ENCODE measurements at regions not wholly inside any gene's neighbourhood (a gene's known extent, or its start where the extent isn't known, plus 50 kb on each side); places are given as distances from the start of the nearest gene placed in this dataset.

DNA sequence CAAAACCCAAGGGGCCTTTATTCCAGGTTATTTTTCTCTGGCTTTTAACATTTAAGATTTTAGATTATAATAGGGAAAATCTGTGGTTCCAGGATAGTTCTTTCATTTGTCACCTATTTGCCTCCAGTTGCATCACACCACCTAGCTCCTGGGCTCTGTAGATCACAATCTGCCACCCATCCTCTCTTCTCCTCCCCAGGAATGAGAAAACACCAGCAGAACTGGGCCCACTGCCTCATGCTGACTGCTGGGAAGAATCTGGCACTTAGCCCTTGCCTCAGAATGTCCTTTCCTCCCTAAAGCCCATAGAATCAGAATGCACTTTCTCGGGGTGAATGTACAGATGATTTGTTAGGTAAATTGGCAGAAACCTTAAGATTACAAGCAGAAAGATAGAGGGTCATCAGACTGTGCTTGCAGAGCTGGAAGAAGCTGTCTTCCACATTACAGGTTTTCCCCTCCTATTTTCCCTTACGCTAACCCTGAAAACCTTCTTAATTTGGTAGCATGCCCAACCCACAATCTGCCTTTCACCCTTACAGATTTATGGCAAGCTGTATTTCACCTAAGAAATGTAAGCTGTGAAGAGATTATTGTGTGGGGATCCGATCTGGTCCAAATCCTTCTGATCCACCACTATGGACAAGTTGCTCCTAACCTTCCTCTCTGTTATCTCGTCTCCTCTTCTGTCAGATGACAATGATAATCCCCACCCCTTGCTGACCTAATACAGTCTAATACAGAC is 72.6 kb downstream of the LRRC30 start (continued):
- TF ChIP-seq, protein P1, sequence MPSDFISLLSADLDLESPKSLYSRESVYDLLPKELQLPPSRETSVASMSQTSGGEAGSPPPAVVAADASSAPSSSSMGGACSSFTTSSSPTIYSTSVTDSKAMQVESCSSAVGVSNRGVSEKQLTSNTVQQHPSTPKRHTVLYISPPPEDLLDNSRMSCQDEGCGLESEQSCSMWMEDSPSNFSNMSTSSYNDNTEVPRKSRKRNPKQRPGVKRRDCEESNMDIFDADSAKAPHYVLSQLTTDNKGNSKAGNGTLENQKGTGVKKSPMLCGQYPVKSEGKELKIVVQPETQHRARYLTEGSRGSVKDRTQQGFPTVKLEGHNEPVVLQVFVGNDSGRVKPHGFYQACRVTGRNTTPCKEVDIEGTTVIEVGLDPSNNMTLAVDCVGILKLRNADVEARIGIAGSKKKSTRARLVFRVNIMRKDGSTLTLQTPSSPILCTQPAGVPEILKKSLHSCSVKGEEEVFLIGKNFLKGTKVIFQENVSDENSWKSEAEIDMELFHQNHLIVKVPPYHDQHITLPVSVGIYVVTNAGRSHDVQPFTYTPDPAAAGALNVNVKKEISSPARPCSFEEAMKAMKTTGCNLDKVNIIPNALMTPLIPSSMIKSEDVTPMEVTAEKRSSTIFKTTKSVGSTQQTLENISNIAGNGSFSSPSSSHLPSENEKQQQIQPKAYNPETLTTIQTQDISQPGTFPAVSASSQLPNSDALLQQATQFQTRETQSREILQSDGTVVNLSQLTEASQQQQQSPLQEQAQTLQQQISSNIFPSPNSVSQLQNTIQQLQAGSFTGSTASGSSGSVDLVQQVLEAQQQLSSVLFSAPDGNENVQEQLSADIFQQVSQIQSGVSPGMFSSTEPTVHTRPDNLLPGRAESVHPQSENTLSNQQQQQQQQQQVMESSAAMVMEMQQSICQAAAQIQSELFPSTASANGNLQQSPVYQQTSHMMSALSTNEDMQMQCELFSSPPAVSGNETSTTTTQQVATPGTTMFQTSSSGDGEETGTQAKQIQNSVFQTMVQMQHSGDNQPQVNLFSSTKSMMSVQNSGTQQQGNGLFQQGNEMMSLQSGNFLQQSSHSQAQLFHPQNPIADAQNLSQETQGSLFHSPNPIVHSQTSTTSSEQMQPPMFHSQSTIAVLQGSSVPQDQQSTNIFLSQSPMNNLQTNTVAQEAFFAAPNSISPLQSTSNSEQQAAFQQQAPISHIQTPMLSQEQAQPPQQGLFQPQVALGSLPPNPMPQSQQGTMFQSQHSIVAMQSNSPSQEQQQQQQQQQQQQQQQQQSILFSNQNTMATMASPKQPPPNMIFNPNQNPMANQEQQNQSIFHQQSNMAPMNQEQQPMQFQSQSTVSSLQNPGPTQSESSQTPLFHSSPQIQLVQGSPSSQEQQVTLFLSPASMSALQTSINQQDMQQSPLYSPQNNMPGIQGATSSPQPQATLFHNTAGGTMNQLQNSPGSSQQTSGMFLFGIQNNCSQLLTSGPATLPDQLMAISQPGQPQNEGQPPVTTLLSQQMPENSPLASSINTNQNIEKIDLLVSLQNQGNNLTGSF (CRISPR knock-in tag; IDR thresholded peaks at IDR 0.05), result no peak
- TF ChIP-seq ESRRA (CRISPR knock-in tag; IDR thresholded peaks at IDR 0.05; ENCODE audit: low read depth), result no peak
- TF ChIP-seq SNRNP70 (IDR thresholded peaks at IDR 0.05; ENCODE audit: low read depth, low read length), result no peak
- TF ChIP-seq, protein P2, sequence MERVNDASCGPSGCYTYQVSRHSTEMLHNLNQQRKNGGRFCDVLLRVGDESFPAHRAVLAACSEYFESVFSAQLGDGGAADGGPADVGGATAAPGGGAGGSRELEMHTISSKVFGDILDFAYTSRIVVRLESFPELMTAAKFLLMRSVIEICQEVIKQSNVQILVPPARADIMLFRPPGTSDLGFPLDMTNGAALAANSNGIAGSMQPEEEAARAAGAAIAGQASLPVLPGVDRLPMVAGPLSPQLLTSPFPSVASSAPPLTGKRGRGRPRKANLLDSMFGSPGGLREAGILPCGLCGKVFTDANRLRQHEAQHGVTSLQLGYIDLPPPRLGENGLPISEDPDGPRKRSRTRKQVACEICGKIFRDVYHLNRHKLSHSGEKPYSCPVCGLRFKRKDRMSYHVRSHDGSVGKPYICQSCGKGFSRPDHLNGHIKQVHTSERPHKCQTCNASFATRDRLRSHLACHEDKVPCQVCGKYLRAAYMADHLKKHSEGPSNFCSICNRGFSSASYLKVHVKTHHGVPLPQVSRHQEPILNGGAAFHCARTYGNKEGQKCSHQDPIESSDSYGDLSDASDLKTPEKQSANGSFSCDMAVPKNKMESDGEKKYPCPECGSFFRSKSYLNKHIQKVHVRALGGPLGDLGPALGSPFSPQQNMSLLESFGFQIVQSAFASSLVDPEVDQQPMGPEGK (CRISPR knock-in tag; IDR thresholded peaks at IDR 0.05), result no peak
- TF ChIP-seq ZNF24 (IDR thresholded peaks at IDR 0.05), result no peak
- TF ChIP-seq, protein P3, sequence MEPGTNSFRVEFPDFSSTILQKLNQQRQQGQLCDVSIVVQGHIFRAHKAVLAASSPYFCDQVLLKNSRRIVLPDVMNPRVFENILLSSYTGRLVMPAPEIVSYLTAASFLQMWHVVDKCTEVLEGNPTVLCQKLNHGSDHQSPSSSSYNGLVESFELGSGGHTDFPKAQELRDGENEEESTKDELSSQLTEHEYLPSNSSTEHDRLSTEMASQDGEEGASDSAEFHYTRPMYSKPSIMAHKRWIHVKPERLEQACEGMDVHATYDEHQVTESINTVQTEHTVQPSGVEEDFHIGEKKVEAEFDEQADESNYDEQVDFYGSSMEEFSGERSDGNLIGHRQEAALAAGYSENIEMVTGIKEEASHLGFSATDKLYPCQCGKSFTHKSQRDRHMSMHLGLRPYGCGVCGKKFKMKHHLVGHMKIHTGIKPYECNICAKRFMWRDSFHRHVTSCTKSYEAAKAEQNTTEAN (CRISPR knock-in tag; conservative IDR thresholded peaks at IDR 0.05), result no peak
- TF ChIP-seq ZNF382 (CRISPR knock-in tag; IDR thresholded peaks at IDR 0.05; ENCODE audit: borderline replicate concordance), result no peak
